ENCODE measurements at regions not wholly inside any gene's neighbourhood (a gene's known extent, or its start where the extent isn't known, plus 50 kb on each side); places are given as distances from the start of the nearest gene placed in this dataset.

DNA sequence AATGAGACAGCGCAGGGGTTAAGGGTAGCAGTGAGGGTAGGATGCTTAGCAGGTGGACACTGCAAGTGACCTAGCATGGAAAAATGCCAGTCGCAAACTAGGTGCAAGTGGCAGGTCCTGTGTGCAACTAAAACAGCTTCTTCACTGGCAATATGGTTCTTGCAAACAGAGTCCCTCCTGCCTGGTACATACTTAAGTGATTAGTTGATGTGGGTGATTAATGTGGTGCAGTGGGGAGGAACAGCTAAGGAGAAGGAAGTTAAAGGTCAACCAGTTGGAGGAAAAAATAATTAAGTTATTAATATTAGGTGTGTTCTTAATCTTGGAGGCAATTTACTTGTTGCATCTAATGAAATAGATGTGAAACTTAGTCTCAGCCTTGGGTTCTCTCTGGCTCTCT lies 121.6 kb upstream of the IGFBP7 start:
- Mint-ChIP-seq H3K27ac (no peak overlapping the region), H3K4me3 (no peak overlapping the region), H3K36me3 (ENCODE audit: insufficient read depth) (no peaks in the 10 kb centered on the region), H3K9me3 (peaks cover 3 to 9% of the 10 kb centered on the region in 2 donors), H3K27me3 (peaks cover 7 to 15% of the 10 kb centered on the region in 2 donors), H3K4me1 (ENCODE audit: low read depth in 2 of 2) (no peaks in the 10 kb centered on the region)
- DNase-seq = no peak
- no peak for ATAC-seq (replicated peaks)

DNA sequence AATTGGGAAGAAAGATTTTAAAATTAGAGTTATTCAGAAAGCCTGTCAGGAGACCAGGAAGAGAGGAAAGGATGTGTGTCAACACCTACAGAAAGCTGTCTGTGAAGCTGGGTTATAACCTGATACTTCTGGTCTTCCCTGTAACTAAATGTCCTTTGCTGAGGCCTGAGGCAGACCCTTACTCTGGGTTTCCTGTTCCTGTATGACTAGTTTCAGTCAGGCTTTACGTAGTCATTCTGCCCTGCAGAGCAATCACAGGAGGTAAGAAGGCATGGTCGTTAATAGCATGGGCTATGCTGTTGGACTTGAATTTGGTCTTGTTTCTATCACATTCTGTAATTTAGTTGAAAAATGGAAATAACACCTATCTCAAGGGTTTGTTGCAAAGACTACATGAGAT lies 110.5 kb upstream of the IGFBP7 start:
- Mint-ChIP-seq H3K36me3 (ENCODE audit: insufficient read depth) (peaks cover 2% of the 10 kb centered on the region), H3K27ac (no peak overlapping the region), H3K9me3 (no peaks in the 10 kb centered on the region), H3K4me3 (no peak overlapping the region), H3K4me1 (ENCODE audit: low read depth in 2 of 2) (no peaks in the 10 kb centered on the region), H3K27me3 (no peaks in the 10 kb centered on the region)
- DNase-seq (no peak), ATAC-seq (replicated peaks) (no peak)

DNA sequence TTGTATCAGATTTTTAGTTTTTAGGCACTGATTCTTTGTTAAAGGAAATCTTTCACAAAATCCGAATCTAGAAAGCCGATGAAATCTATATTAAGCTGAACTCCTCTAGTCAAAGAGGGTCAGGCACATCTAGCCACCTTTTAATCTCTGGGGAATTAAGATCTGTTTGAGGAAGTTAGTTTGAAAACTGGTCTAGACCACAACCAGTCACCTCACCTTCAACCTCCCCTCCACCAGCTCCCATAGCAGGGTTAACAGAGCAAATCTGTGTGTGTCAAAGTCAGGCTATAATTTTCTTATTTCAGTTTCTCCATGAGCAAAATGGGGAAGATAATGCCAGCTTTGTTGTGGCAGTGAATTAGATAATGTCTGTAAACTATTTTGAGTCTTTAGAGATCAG lies 110.0 kb upstream of the IGFBP7 start:
- Mint-ChIP-seq H3K36me3 (ENCODE audit: insufficient read depth) (peaks cover 2% of the 10 kb centered on the region), H3K27me3 (no peaks in the 10 kb centered on the region), H3K9me3 (no peaks in the 10 kb centered on the region), H3K4me3 (no peak overlapping the region), H3K27ac (no peak overlapping the region), H3K4me1 (ENCODE audit: low read depth in 2 of 2) (no peaks in the 10 kb centered on the region)
- DNase-seq (no peak), ATAC-seq (replicated peaks) (no peak)

DNA sequence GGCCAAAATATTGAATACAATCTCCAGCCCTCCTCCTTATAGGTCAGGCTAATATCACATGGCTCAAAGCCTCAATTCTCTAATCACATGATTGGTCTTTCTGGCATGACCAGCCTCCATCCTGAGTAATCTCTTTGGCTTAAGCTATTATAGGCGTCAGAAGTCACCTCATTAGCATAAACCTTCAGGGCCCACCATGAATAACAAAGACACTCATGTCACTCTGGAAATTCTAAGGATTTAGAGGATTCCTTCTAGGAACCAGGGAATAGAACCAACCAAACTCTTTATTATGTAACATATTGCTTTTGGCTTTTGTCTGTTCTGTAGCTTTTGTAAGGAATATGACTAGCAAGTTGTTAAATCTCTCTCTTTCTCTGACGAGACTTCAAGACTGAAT lies 109.2 kb upstream of the IGFBP7 start:
- H3K4me3 Mint-ChIP-seq = no peak overlapping the region
- DNase-seq (no peak), ATAC-seq (replicated peaks) (no peak)
- H3K27ac Mint-ChIP-seq = no peak overlapping the region
- H3K27me3 Mint-ChIP-seq = no peaks in the 10 kb centered on the region
- H3K9me3 Mint-ChIP-seq = no peaks in the 10 kb centered on the region
- peaks cover 2% of the 10 kb centered on the region for H3K36me3 Mint-ChIP-seq (ENCODE audit: insufficient read depth)
- no peaks in the 10 kb centered on the region for H3K4me1 Mint-ChIP-seq (ENCODE audit: low read depth in 2 of 2)

DNA sequence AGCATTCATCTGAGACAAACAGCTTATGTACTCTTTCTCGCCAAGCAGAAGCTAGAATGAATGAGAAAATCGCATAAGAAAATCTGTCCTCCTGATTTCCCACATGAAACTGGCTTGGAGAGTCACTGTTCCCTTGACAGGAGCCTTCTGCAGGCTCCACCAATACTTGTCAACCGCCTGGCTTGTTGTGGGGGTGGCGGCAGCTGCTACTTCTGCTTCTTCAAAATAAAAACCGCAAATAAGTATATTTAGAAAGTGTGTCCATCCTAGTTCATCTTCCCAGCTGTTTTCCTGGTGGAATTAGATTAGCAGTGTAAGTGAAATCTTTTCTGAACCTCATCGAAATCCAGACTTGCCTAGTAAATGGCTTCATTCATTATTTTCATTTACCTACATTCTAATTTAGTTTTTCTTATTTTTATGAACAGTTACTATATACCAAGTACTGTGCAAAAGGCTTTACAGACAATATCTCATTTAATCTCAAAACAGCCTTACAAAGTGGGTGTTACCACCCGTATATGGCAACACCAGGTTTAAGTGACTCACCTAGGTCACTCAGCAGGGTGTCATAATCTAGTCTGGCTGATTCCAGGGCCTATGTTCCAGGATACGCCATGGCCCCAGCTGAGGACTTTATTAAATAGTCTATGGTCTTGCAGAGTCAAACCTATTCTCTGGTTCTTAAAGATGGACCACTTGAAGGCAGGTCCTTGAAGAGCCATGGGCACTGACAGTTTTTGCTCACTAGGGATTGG lies 104.6 kb upstream of the IGFBP7 start:
- no peak overlapping the region for H3K27ac Mint-ChIP-seq
- no peaks in the 10 kb centered on the region for H3K9me3 Mint-ChIP-seq
- H3K27me3 Mint-ChIP-seq = peaks cover 0 to 12% of the 10 kb centered on the region in 2 donors
- no peak overlapping the region for H3K4me3 Mint-ChIP-seq
- no peaks in the 10 kb centered on the region for H3K36me3 Mint-ChIP-seq (ENCODE audit: insufficient read depth)
- no peaks in the 10 kb centered on the region for H3K4me1 Mint-ChIP-seq (ENCODE audit: low read depth in 2 of 2)
- DNase-seq = no peak
- no peak for ATAC-seq (replicated peaks)

DNA sequence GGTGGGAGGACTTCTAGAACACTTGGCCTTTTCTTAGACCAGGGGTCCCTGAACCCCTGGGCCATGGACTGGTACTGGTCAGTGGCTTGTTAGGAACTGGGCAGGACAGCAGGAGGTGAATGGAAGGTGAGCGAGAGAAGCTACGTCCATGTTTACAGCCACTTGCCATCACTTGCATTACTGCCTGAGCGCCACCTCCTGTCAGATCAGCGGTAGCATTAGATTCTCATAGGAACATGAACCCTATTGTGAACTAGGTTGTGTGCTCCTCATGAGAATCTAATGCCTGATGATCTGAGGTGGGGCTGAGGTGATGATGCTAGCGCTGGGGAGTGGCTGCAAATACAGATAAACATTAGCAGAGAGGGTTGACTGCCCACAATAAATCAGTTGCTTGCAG lies 100.9 kb upstream of the IGFBP7 start:
- Mint-ChIP-seq H3K4me3 (no peak overlapping the region), H3K36me3 (ENCODE audit: insufficient read depth) (no peaks in the 10 kb centered on the region), H3K27ac (no peak overlapping the region), H3K9me3 (peaks cover 3 to 6% of the 10 kb centered on the region in 2 donors), H3K27me3 (peaks cover 13 to 26% of the 10 kb centered on the region in 2 donors), H3K4me1 (ENCODE audit: low read depth in 2 of 2) (no peaks in the 10 kb centered on the region)
- ATAC-seq (replicated peaks) (no peak), DNase-seq (no peak)

DNA sequence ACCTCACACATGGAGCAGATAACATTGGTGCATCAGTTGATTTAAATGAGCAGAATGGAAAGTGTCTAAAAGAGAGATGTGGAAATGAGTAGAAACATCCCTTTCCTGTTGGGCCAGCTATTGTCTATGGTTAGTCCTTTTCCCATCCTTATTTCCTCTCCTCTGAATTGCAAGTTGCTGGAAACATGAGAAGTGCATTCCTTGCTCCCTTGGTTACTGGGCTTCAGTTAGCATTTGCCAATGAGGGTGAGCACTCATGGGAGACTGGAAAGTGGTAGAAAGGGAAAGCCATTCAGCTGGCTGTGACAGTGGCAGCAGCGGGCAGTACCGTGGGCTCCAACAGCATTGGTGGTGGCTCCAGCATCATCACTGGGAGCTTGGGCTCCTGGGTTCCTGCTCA lies 96.0 kb upstream of the IGFBP7 start:
- Mint-ChIP-seq H3K4me3 (no peak overlapping the region), H3K27me3 (peaks cover 13 to 19% of the 10 kb centered on the region in 2 donors), H3K36me3 (ENCODE audit: insufficient read depth) (no peaks in the 10 kb centered on the region), H3K27ac (no peak overlapping the region), H3K9me3 (peaks cover 3 to 6% of the 10 kb centered on the region in 2 donors), H3K4me1 (ENCODE audit: low read depth in 2 of 2) (no peaks in the 10 kb centered on the region)
- no peak for DNase-seq
- no peak for ATAC-seq (replicated peaks)

DNA sequence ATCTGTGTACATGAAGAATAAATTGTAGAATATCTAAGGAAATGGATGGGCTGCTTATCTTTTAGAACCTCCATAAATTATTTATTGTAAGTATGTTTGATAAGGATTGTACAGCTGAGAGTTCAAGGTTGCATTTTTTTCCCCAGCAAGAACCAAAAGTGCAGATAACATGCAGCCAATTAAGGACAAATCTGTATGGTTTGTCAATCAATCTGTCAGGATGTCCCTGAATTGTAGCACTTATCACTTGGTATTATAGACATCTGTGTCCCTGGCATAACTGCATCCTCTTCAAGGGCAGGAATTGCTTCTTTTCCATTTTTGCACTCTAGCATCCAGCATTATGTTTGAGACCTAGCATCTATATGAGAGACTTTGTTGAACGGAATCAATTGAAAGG lies 95.4 kb upstream of the IGFBP7 start:
- no peak overlapping the region for H3K4me3 Mint-ChIP-seq
- DNase-seq = no peak
- peaks cover 3 to 6% of the 10 kb centered on the region in 2 donors for H3K9me3 Mint-ChIP-seq
- no peaks in the 10 kb centered on the region for H3K4me1 Mint-ChIP-seq (ENCODE audit: low read depth in 2 of 2)
- no peak overlapping the region for H3K27ac Mint-ChIP-seq
- H3K36me3 Mint-ChIP-seq (ENCODE audit: insufficient read depth) = no peaks in the 10 kb centered on the region
- no peak for ATAC-seq (replicated peaks)
- peaks cover 13 to 16% of the 10 kb centered on the region in 2 donors for H3K27me3 Mint-ChIP-seq

DNA sequence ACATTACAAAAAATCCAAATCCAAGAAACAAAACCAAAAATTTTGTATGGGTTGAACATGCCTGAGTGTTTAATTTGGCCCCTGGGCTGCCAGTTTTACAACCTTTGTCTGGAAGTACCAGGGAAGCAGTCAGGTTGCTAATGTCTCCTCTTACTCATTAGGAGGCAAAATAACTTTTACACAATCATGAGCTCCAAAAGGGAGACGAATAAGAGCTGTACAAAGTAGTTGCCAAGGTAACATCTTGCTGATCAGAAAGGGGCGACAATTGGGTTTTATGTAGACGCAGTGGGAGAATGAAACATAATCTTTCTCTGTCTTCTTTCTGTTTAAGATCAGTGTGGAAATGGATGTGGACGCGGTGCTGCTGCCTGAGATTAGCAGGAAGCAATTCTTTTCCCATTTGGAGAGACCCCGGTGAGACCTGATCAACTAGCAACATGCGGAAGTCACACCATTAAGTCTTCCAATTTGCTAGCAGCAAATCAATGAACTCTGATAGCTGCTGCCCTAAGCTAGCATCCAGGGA lies 90.7 kb upstream of the IGFBP7 start:
- H3K27me3 Mint-ChIP-seq = no peaks in the 10 kb centered on the region
- DNase-seq (no peak), ATAC-seq (replicated peaks) (no peak)
- no peak overlapping the region for H3K27ac Mint-ChIP-seq
- H3K4me3 Mint-ChIP-seq = no peak overlapping the region
- H3K36me3 Mint-ChIP-seq (ENCODE audit: insufficient read depth) = peaks cover 2% of the 10 kb centered on the region
- no peaks in the 10 kb centered on the region for H3K9me3 Mint-ChIP-seq
- H3K4me1 Mint-ChIP-seq (ENCODE audit: low read depth in 2 of 2) = no peaks in the 10 kb centered on the region

DNA sequence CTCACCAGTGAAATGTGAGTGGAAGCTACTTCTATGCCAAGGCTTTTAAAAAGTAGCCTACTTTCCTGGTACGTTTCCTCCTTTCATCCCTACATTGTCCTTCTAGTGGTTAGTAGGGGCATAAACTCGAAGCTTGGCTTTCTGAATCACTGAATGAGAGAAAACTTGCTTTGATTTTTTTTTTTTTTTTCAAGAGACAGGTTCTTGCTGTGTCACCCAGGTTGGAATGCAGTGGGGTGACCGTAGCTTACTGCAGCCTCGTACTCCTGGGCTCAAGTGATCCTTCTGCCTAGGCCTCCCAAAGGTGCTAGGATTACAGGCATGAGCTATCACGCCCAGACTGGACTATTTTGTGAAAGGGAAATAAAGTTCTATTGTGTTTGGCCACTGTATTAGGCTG lies 89.1 kb upstream of the IGFBP7 start:
- Mint-ChIP-seq H3K9me3 (peaks cover 0 to under 1% of the 10 kb centered on the region in 2 donors), H3K4me3 (no peak overlapping the region), H3K36me3 (ENCODE audit: insufficient read depth) (peaks cover 2% of the 10 kb centered on the region), H3K4me1 (ENCODE audit: low read depth in 2 of 2) (no peaks in the 10 kb centered on the region), H3K27ac (no peak overlapping the region), H3K27me3 (peaks cover 2 to 11% of the 10 kb centered on the region in 2 donors)
- no peak for DNase-seq
- ATAC-seq (replicated peaks) = no peak

DNA sequence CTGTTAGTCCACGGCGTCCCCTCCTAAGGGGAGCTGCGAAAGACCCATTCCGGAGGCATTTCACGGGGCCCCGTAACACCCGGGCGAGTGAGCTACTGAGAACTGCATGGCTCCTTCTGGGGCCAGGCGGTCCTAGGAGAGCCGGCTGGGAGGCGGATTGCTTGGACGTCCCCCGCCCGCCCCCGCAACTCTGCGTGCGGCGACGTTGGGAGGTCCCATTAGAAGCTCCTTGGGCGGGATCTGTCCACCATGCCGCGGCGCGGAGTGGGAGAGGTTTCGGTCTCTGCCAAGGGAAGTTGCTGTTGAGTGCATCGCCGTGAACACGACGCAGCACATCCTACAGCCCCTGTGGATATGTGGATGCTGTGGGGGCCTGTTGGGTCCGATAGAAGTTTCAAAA lies 85.4 kb upstream of the IGFBP7 start:
- no peak overlapping the region for H3K27ac Mint-ChIP-seq
- H3K4me1 Mint-ChIP-seq (ENCODE audit: low read depth in 2 of 2) = no peaks in the 10 kb centered on the region
- peaks cover 0 to 2% of the 10 kb centered on the region in 2 donors for H3K9me3 Mint-ChIP-seq
- H3K36me3 Mint-ChIP-seq (ENCODE audit: insufficient read depth) = peaks cover 2% of the 10 kb centered on the region
- no peak for ATAC-seq (replicated peaks)
- H3K4me3 Mint-ChIP-seq = no peak overlapping the region
- no peak for DNase-seq
- H3K27me3 Mint-ChIP-seq = peaks cover 15 to 26% of the 10 kb centered on the region in 2 donors

DNA sequence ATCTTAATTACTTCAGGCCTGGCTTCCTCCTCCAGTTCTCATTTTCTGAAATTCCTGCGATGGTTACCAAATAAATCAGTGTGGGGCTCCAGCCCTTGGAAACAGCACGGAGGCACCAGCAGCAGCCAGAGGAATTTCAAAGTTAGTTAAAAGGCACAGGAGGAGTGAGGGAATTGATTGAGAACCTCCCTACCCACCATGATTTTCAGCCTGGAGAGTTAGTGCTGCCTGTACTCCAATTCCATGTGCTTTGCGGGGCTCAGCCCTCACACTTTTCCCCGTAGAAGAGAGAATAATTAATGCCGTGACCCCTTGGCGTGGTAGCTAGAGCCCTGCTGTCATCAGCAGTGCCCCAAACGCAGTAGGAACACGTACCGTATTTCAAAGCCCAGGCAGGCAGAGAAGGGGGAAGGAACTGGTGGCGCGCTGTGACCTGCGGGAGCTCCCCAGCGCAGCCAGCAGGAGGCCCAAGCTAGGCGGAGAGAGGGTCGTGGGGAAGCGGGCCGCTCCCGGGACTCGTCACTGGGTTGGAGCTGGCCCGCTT lies 84.0 kb upstream of the IGFBP7 start:
- no peak overlapping the region for H3K4me3 Mint-ChIP-seq
- DNase-seq (no peak), ATAC-seq (replicated peaks) (no peak)
- no peaks in the 10 kb centered on the region for H3K4me1 Mint-ChIP-seq (ENCODE audit: low read depth in 2 of 2)
- no peak overlapping the region for H3K27ac Mint-ChIP-seq
- peaks cover 15 to 26% of the 10 kb centered on the region in 2 donors for H3K27me3 Mint-ChIP-seq
- peaks cover 2% of the 10 kb centered on the region for H3K36me3 Mint-ChIP-seq (ENCODE audit: insufficient read depth)
- peaks cover 0 to 2% of the 10 kb centered on the region in 2 donors for H3K9me3 Mint-ChIP-seq

DNA sequence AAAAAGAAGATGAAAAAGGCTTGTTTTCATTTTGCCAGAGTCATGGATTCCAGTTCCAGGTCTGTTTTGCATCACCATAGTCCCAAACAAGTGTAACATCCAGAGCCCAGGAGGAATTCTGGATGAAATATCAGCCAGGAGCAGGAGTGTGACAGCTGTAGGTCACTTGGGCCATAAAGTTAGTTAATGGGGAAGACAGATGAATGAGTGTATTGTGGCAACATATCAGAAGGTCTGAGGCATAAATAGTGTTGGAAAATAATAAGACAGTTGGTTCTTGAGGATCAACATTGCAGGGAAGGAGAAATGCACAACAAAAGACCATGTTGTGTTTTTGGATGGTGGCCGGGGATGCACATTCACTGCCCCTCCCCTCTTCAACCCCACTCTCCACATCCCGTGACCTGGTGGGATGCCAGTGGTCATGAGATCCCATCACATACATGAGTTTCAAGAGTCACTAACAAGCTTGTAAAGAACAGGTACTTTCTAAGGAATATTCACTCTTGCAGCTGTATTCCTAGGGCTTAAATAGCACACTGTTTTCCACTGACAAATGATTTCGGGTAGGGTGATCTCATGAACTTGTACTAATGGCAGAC lies 83.1 kb upstream of the IGFBP7 start:
- Mint-ChIP-seq H3K27me3 (peaks cover 15 to 26% of the 10 kb centered on the region in 2 donors), H3K36me3 (ENCODE audit: insufficient read depth) (peaks cover 2% of the 10 kb centered on the region), H3K4me3 (no peak overlapping the region), H3K4me1 (ENCODE audit: low read depth in 2 of 2) (no peaks in the 10 kb centered on the region), H3K9me3 (peaks cover 0 to 2% of the 10 kb centered on the region in 2 donors), H3K27ac (no peak overlapping the region)
- DNase-seq (no peak), ATAC-seq (replicated peaks) (no peak)

DNA sequence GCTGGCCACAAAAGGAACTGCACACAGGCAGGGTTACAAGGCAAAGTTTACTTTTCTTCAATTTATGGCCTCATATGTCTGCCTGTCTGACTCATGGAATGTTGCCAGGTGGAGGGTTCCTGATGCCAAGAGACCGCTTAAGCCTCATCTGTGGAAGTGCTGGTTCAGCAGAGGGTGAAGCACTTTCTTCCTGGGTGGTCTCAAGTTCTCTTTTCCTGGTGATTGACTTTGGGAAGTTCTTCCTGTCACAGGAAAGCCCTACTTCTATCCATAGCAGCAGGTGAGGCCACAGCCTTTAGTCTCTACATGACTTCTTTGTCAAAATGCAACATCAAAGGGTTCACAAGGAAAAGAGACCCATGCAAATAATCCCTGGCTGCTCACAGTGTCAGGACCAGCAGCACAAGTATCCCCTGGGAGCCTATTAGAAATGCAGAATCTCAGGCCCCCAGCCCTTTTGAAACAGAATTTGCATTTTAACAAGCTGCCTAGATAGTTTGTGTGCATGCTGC lies 81.4 kb upstream of the IGFBP7 start:
- no peaks in the 10 kb centered on the region for H3K4me1 Mint-ChIP-seq (ENCODE audit: low read depth in 2 of 2)
- no peak overlapping the region for H3K4me3 Mint-ChIP-seq
- peaks cover 1% of the 10 kb centered on the region for H3K36me3 Mint-ChIP-seq (ENCODE audit: insufficient read depth)
- ATAC-seq (replicated peaks) (no peak), DNase-seq (no peak)
- no peak overlapping the region for H3K27ac Mint-ChIP-seq
- peaks cover 0 to 2% of the 10 kb centered on the region in 2 donors for H3K9me3 Mint-ChIP-seq
- H3K27me3 Mint-ChIP-seq = peaks cover 15 to 26% of the 10 kb centered on the region in 2 donors

All from effector memory CD8-positive, alpha-beta T cell (primary cell).